GM12878 (cell line): ENCODE measurements at regions not wholly inside any gene's neighbourhood (a gene's known extent, or its start where the extent isn't known, plus 50 kb on each side); places are given as distances from the start of the nearest gene placed in this dataset.

ENCODE experiments used
- BCLAF1 ChIP-seq: fragments of 450-650 bp; IDR thresholded peaks from 2 replicates; pipeline ENCODE4 v1.6.1; 2017; ENCODE audit warnings: antibody characterized with exemption, mild to moderate bottlenecking, moderate library complexity
- EZH2 ChIP-seq: IDR thresholded peaks from 2 replicates; pipeline ENCODE4 v1.6.1; 2012; ENCODE audit warnings: low read depth, mild to moderate bottlenecking, control low read depth, inconsistent platforms, low read length, borderline replicate concordance; ENCODE audit not compliant: control insufficient read depth

GRCh38 chr4:175996206-175996605 lies 69.4 kb upstream of the WDR17 start:
- TF ChIP-seq EZH2 = no peak
- no peak for TF ChIP-seq BCLAF1
